Endothelial cell of umbilical vein (primary cell): ENCODE measurements at regions not wholly inside any gene's neighbourhood (a gene's known extent, or its start where the extent isn't known, plus 50 kb on each side); places are given as distances from the start of the nearest gene placed in this dataset.

Source experiments
- BruUV-seq: library from RNA; stranded (reverse); fragments of 400-500 nt; replicated peaks from 2 replicates; lab custom pipeline; 2021; lab: Mats Ljungman, UMichigan
- CTCF ChIA-PET: fragments of 300-600, 350-600 bp; sonication (Branson Sonifier 250); formaldehyde crosslinking; loops from one replicate; lab custom pipeline; 2021; ENCODE audit warnings: antibody characterized with exemption, inconsistent platforms; lab: Charles Lee
- POLR2A ChIA-PET: fragments of 300-600, 350-600 bp; sonication (Branson Sonifier 250); formaldehyde crosslinking; loops from one replicate; lab custom pipeline; 2021; ENCODE audit warnings: antibody characterized with exemption, inconsistent platforms; lab: Charles Lee
- DNase-seq: peaks from one replicate; pipeline ENCODE4 v3.0.0-alpha.2; 2011; ENCODE audit warnings: low read depth, low spot score
- FAIRE-seq: peaks from 2 replicates; lab custom pipeline; 2011; peaks lifted over from hg19 to GRCh38; lab: Jason Lieb, UNC
- H2AFZ ChIP-seq: 2 replicates; pipeline ENCODE4 v1.6.0; 2012; ENCODE audit warnings: low read depth, low read length, control low read depth, inconsistent platforms
- H3K27ac ChIP-seq: 2 replicates; pipeline ENCODE4 v1.5.1; 2011; ENCODE audit warnings: low read depth, mild to moderate bottlenecking, control low read depth, low read length, moderate library complexity; ENCODE audit not compliant: insufficient read depth
- H3K27me3 ChIP-seq, 2 experiments: 2 replicates each; pipeline versions ENCODE4 v1.6.0 to v1.6.1; 2011; ENCODE audit warnings: low read length in 2 of 2, mixed read lengths in 1 of 2; ENCODE audit not compliant: control insufficient read depth in 2 of 2, insufficient read depth in 2 of 2
- H3K36me3 ChIP-seq, 2 experiments: 2 replicates in 1 of 2; 3 replicates in 1 of 2; pipeline ENCODE4 v1.5.1; 2011; ENCODE audit warnings: low read length in 2 of 2, mild to moderate bottlenecking in 1 of 2, moderate library complexity in 1 of 2; ENCODE audit not compliant: control insufficient read depth in 2 of 2, insufficient read depth in 2 of 2; ENCODE audit errors: extremely low read depth in 1 of 2
- H3K4me1 ChIP-seq: 3 replicates; pipeline ENCODE4 v1.5.1; 2011; ENCODE audit warnings: mild to moderate bottlenecking, low read length; ENCODE audit not compliant: control insufficient read depth, insufficient read depth; ENCODE audit errors: extremely low read depth
- H3K4me2 ChIP-seq: 2 replicates; pipeline ENCODE4 v1.6.1; 2011; ENCODE audit warnings: low read length, control low read depth, mixed read lengths; ENCODE audit not compliant: insufficient read depth
- H3K4me3 ChIP-seq, 3 experiments: fragments of 200-600 bp in 1 of 3; sonication (generic), shearing (Covaris generic) in 1 of 3; replicated peaks in 1 of 3; 2 replicates each; pipeline ENCODE4 v1.5.1; 2011 to 2016; ENCODE audit warnings: control low read depth in 3 of 3, low read length in 3 of 3, mild to moderate bottlenecking in 2 of 3, inconsistent platforms in 1 of 3, low read depth in 1 of 3, moderate library complexity in 1 of 3; ENCODE audit not compliant: insufficient read depth in 1 of 3
- H3K79me2 ChIP-seq: 2 replicates; pipeline ENCODE4 v1.6.0; 2012; ENCODE audit warnings: low read length, inconsistent platforms; ENCODE audit not compliant: control insufficient read depth, insufficient read depth
- H3K9ac ChIP-seq: replicated peaks from 2 replicates; pipeline ENCODE3; 2011; ENCODE audit warnings: low read length, control low read depth; ENCODE audit not compliant: insufficient read depth; ENCODE audit errors: extremely low read depth
- H3K9me1 ChIP-seq: replicated peaks from 3 replicates; pipeline ENCODE4 v1.6.0; 2011; ENCODE audit warnings: mild to moderate bottlenecking, low read length; ENCODE audit not compliant: control insufficient read depth, insufficient read depth; ENCODE audit errors: extremely low read depth
- H3K9me3 ChIP-seq: replicated peaks from 2 replicates; pipeline ENCODE4 v1.5.1; 2012; ENCODE audit warnings: low read length, inconsistent platforms; ENCODE audit not compliant: control insufficient read depth, insufficient read depth
- H4K20me1 ChIP-seq: replicated peaks from 2 replicates; pipeline ENCODE3; 2011; ENCODE audit warnings: mild to moderate bottlenecking, low read length; ENCODE audit not compliant: control insufficient read depth, insufficient read depth; ENCODE audit errors: extremely low read depth
- EZH2 ChIP-seq: IDR thresholded peaks from 2 replicates; pipeline ENCODE4 v1.6.1; 2012; ENCODE audit warnings: borderline replicate concordance, low read depth, mild to moderate bottlenecking, moderate library complexity, low read length, inconsistent platforms; ENCODE audit not compliant: severe bottlenecking
- FOS ChIP-seq: IDR thresholded peaks from 2 replicates; pipeline ENCODE4 v1.6.1; 2011; ENCODE audit warnings: mild to moderate bottlenecking, low read length, moderate library complexity, borderline replicate concordance; ENCODE audit not compliant: insufficient read depth
- GATA2 ChIP-seq: IDR thresholded peaks from 2 replicates; pipeline ENCODE4 v1.7.0; 2011; ENCODE audit warnings: low read depth, mild to moderate bottlenecking, moderate library complexity, mixed read lengths, low read length; ENCODE audit not compliant: insufficient read length, insufficient read depth
- JUN ChIP-seq: IDR thresholded peaks from 2 replicates; pipeline ENCODE4 v1.6.1; 2011; ENCODE audit warnings: borderline replicate concordance, low read depth; ENCODE audit not compliant: insufficient read length, insufficient read depth
- MYC ChIP-seq: IDR thresholded peaks from one replicate; pipeline ENCODE4 v1.6.1; 2011; ENCODE audit warnings: mild to moderate bottlenecking, low read depth, low read length
- POLR2A ChIP-seq: IDR thresholded peaks from 2 replicates; pipeline ENCODE4 v1.6.1; 2012; ENCODE audit warnings: low read depth, mild to moderate bottlenecking, control low read depth, low read length
- POLR2AphosphoS5 ChIP-seq: IDR thresholded peaks from 2 replicates; pipeline ENCODE4 v1.6.1; 2012; ENCODE audit warnings: low read depth, mild to moderate bottlenecking, control low read depth, low read length, moderate library complexity; ENCODE audit not compliant: insufficient read depth
- dilution Hi-C: fragments of 300-500 bp; cut with MboI; formaldehyde crosslinking; loops from one replicate; pipeline ENCODE4 v1.15.0; 2019; ENCODE audit warnings: low sequenced_read_pairs; ENCODE audit not compliant: extremely low pct_ligation_motif_present
- intact Hi-C: fragments of 100-400 bp; cut with micrococcal nuclease; formaldehyde crosslinking; loops from one replicate; pipeline ENCODE4 v1.10.0; 2022
- TF ChIP-seq, protein P1 (sequence below), 2 donors: IDR thresholded peaks; 1 replicate in 1 of 2; 2 replicates in 1 of 2; pipeline ENCODE4 v1.5.1; 2011; ENCODE audit warnings: low read length in 2 of 2, mild to moderate bottlenecking in 2 of 2, moderate library complexity in 2 of 2, control low read depth in 1 of 2, inconsistent platforms in 1 of 2, low read depth in 1 of 2; ENCODE audit not compliant: insufficient read depth in 1 of 2; ENCODE audit errors: extremely low read depth in 1 of 2
- TF ChIP-seq, protein P2 (sequence below): IDR thresholded peaks from 2 replicates; pipeline ENCODE4 v1.6.1; 2011; ENCODE audit not compliant: insufficient read depth, insufficient read length

GRCh38 chr14:80117876-80118275, 93.4 kb downstream of the DIO2 start:
- POLR2A ChIA-PET: no interaction called here
- Histone ChIP-seq H4K20me1 (no peaks in the 10 kb centered on the region), H3K4me1 (no peaks in the 10 kb centered on the region), H2AFZ (no peak overlapping the region), H3K36me3 (no peaks in the 10 kb centered on the region), H3K79me2 (no peaks in the 10 kb centered on the region), H3K4me3 (no peak overlapping the region), H3K27me3 (no peaks in the 10 kb centered on the region), H3K9me1 (no peaks in the 10 kb centered on the region), H3K9ac (no peak overlapping the region), H3K9me3 (no peaks in the 10 kb centered on the region), H3K27ac (no peak overlapping the region), H3K4me2 (no peak overlapping the region)
- CTCF ChIA-PET: no interaction called here
- BruUV-seq: no TSS peak
- TF ChIP-seq MYC: no peak
- TF ChIP-seq POLR2A: no peak
- TF ChIP-seq POLR2AphosphoS5: no peak
- TF ChIP-seq, protein P1, sequence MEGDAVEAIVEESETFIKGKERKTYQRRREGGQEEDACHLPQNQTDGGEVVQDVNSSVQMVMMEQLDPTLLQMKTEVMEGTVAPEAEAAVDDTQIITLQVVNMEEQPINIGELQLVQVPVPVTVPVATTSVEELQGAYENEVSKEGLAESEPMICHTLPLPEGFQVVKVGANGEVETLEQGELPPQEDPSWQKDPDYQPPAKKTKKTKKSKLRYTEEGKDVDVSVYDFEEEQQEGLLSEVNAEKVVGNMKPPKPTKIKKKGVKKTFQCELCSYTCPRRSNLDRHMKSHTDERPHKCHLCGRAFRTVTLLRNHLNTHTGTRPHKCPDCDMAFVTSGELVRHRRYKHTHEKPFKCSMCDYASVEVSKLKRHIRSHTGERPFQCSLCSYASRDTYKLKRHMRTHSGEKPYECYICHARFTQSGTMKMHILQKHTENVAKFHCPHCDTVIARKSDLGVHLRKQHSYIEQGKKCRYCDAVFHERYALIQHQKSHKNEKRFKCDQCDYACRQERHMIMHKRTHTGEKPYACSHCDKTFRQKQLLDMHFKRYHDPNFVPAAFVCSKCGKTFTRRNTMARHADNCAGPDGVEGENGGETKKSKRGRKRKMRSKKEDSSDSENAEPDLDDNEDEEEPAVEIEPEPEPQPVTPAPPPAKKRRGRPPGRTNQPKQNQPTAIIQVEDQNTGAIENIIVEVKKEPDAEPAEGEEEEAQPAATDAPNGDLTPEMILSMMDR (IDR thresholded peaks at IDR 0.05; ENCODE audit: extremely low read depth in 1 of 2, insufficient read depth in 1 of 2, low read depth in 1 of 2, low read length in 2 of 2): no peak
- no peak for TF ChIP-seq EZH2
- TF ChIP-seq JUN: no peak
- DNase-seq: no peak
- FAIRE-seq: no peak
- dilution Hi-C loops: no loop called here
- intact Hi-C loops: no loop called here

DNA sequence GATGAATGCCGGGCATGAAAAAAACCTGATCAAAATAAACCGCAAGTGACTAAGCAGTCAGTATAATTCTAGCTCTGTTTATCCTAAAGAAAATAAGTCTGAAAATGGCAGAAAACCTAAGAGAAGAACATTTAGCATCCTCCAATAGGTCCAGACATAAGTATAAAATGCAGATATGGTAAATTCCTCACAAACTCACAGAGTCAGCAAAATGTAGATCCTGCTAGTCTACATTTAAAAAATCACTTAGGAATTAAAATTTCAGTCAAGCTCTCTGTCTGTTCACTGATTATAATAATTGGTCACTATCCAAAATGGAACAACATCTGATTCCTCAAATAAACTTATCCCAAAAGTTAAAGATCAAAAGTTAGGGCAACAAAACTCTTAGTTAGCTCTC, 95.1 kb downstream of the DIO2 start:
- H3K4me3 ChIP-seq: no peak overlapping the region
- H3K27ac ChIP-seq: no peak overlapping the region
- no peaks in the 10 kb centered on the region for H3K4me1 ChIP-seq
- no peak overlapping the region for H2AFZ ChIP-seq
- no peaks in the 10 kb centered on the region for H3K27me3 ChIP-seq
- no peaks in the 10 kb centered on the region for H3K79me2 ChIP-seq
- no peak for TF ChIP-seq MYC
- TF ChIP-seq GATA2: no peak
- TF ChIP-seq, protein P1 (IDR thresholded peaks at IDR 0.05; ENCODE audit: extremely low read depth in 1 of 2, insufficient read depth in 1 of 2, low read depth in 1 of 2, low read length in 2 of 2): no peak
- TF ChIP-seq POLR2A: no peak
- no peak for TF ChIP-seq FOS
- TF ChIP-seq POLR2AphosphoS5: no peak
- TF ChIP-seq, protein P2, sequence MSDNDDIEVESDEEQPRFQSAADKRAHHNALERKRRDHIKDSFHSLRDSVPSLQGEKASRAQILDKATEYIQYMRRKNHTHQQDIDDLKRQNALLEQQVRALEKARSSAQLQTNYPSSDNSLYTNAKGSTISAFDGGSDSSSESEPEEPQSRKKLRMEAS: no peak
- no peak for TF ChIP-seq EZH2
- intact Hi-C loops: no loop called here
- CTCF ChIA-PET: no interaction called here
- dilution Hi-C loops: no loop called here
- BruUV-seq: no TSS peak
- H3K9me3 ChIP-seq: no peaks in the 10 kb centered on the region
- H3K9me1 ChIP-seq: no peaks in the 10 kb centered on the region
- FAIRE-seq: no peak
- H3K9ac ChIP-seq: no peak overlapping the region
- no peaks in the 10 kb centered on the region for H3K36me3 ChIP-seq
- no peaks in the 10 kb centered on the region for H4K20me1 ChIP-seq
- no peak overlapping the region for H3K4me2 ChIP-seq
- no peak for DNase-seq
- POLR2A ChIA-PET: no interaction called here
